IPS DF 6.9 (cell line): ENCODE measurements at regions not wholly inside any gene's neighbourhood (a gene's known extent, or its start where the extent isn't known, plus 50 kb on each side); places are given as distances from the start of the nearest gene placed in this dataset.
"Not testable (repeated sequence)": the region's sequence is repeated elsewhere in the genome, so short reads cannot be mapped to it uniquely, and the experiment has no call there.

Source experiments
- DNase-seq: peaks from one replicate; pipeline ENCODE4 v3.0.0-alpha.2; 2013; ENCODE audit warnings: low read depth, low spot score
- H3K27ac ChIP-seq: one replicate; pipeline ENCODE4 v1.5.1; 2013; ENCODE audit warnings: low read length, control low read depth
- H3K27me3 ChIP-seq: 2 replicates; pipeline ENCODE4 v1.6.1; 2013; ENCODE audit warnings: mild to moderate bottlenecking, low read length; ENCODE audit not compliant: control insufficient read depth, insufficient read depth
- H3K36me3 ChIP-seq: 2 replicates; pipeline ENCODE4 v1.6.1; 2013; ENCODE audit warnings: low read length; ENCODE audit not compliant: control insufficient read depth, insufficient read depth
- H3K4me1 ChIP-seq: 2 replicates; pipeline ENCODE4 v1.6.1; 2013; ENCODE audit warnings: low read length; ENCODE audit not compliant: control insufficient read depth, insufficient read depth
- H3K4me3 ChIP-seq: 2 replicates; pipeline ENCODE4 v1.5.1; 2013; ENCODE audit warnings: mild to moderate bottlenecking, low read length
- H3K9me3 ChIP-seq: 2 replicates; pipeline ENCODE4 v1.6.1; 2013; ENCODE audit warnings: low read length, inconsistent platforms; ENCODE audit not compliant: control insufficient read depth, insufficient read depth
- WGBS: extraction: QIAGEN DNeasy Blood & Tissue Kit; methylation state at CpG from one replicate; pipeline ENCODE4 v1.1.7; 2013; ENCODE audit warnings: mixed read lengths, missing lambda C conversion rate; ENCODE audit not compliant: insufficient read length, insufficient coverage; 5-methylcytosine and 5-hydroxymethylcytosine counted together

DNA sequence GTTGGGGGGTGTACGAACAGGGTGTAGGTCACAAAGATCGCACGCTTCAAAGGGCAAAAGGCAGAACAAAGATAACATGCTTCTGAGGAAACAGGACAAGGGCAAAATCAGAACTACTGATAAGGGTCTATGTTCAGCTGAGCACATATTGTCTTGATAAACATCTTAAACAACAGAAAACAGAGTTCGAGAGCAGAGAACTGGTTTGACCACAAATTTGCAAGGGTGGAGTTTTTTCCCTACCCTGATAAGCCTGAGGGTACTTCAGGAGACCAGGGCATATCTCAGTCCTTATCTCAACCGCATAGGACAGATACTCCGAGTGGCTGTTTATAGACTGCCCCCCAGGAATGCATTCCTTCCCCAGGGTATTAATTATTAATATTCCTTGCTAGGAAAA lies 139.1 kb upstream of the CNTNAP4 start:
- not testable (repeated sequence) for DNase-seq, H3K36me3 ChIP-seq, H3K27me3 ChIP-seq, H3K9me3 ChIP-seq, H3K27ac ChIP-seq, H3K4me1 ChIP-seq, H3K4me3 ChIP-seq
- no CpG with 5 or more reads among the region's 6 CpGs for WGBS

DNA sequence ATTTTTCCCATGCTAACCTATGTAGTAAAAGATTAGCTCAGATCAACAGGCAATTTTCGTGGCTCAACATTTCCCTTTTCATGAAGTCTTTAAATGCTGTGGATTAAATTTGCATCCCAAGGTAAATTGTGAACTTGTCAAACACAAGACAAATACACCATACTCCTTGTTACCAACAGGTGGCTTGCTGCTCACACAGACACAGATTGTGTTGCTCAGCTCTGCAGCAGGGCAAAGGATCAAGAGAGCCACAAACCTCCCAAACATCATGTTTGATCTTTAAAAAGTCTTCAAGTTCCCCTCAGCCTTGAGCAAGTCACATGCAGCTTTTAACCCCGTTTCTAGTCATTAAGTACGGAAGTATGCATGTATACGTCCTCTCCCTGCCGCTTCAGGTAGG lies 119.6 kb upstream of the CNTNAP4 start:
- Histone ChIP-seq H3K36me3 (no peaks in the 10 kb centered on the region), H3K27me3 (no peaks in the 10 kb centered on the region), H3K27ac (no peak overlapping the region), H3K9me3 (no peaks in the 10 kb centered on the region), H3K4me3 (no peak overlapping the region), H3K4me1 (no peaks in the 10 kb centered on the region)
- no CpG with 5 or more reads among the region's 5 CpGs for WGBS
- DNase-seq: no peak

DNA sequence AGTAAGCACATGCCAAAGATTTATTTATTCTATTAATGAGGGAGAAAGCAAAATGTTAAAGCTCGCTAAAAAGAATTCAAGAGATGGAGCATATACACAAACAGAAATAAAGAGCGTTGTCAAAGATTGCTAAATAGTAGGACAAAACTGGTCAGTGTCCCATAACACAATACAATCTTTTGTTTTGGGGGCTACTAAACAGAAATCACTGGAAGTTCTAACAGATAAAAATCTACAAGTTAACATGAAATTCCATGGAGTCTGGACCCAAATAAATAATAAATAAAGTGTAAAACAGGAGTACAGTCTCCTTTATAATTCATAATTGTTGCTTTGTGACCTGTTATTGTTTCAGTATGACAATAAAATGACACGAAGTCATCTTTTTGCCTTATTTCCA lies 115.2 kb upstream of the CNTNAP4 start:
- no peak for DNase-seq
- Histone ChIP-seq H3K4me3 (no peak overlapping the region), H3K4me1 (no peaks in the 10 kb centered on the region), H3K27me3 (no peaks in the 10 kb centered on the region), H3K36me3 (no peaks in the 10 kb centered on the region), H3K9me3 (no peaks in the 10 kb centered on the region), H3K27ac (no peak overlapping the region)
- WGBS: no CpG with 5 or more reads among the region's 3 CpGs

DNA sequence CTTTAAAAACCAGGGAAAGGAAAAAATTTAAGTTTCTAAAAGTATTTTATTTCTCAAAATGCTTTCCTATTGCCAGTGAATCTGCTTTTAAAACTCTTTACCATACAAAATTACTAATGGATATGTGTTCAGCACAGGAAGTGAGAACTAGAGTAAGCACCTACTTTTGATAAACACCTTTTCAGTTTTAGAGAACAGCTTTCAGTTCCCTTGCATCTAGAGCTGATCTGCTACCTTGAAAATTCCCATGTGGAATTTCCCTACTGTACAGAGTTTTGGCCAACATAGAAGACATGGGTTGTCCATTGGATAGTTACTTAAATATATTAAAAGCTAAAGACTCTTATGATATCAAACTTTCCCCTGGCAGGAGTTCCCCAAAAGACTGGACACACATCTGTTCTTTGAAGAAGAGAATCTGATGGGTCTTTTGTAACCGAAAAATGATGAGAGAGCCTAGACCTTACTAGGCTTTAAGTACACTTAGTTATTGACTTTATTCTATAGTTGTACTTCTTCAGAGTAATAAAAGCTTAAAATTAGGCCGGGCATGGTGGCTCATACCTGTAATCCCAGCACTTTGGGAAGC lies 112.1 kb upstream of the CNTNAP4 start:
- H3K9me3 ChIP-seq: no peaks in the 10 kb centered on the region
- H3K4me3 ChIP-seq: no peak overlapping the region
- no peak overlapping the region for H3K27ac ChIP-seq
- DNase-seq: no peak
- no CpG with 5 or more reads among the region's 2 CpGs for WGBS
- H3K4me1 ChIP-seq: no peaks in the 10 kb centered on the region
- no peaks in the 10 kb centered on the region for H3K36me3 ChIP-seq
- H3K27me3 ChIP-seq: no peaks in the 10 kb centered on the region

DNA sequence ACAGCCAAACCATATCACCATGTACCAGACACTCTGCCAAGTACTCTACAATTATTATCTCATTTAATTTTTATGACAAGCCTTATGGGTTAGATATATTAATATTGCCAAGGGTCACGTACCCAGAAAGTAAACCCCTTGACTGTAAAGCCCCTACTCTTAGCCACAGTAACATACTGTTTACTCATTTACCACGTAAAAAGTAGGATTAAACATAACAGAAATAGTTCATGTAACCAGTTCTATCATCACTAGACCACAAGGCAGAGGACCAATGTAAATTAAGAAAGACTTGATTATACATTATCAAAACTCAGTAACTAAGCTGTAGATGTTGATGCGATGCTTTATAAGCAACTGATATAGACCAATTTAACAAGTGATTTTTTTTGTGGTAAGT lies 101.5 kb upstream of the CNTNAP4 start:
- WGBS: no CpG with 5 or more reads among the region's 3 CpGs

DNA sequence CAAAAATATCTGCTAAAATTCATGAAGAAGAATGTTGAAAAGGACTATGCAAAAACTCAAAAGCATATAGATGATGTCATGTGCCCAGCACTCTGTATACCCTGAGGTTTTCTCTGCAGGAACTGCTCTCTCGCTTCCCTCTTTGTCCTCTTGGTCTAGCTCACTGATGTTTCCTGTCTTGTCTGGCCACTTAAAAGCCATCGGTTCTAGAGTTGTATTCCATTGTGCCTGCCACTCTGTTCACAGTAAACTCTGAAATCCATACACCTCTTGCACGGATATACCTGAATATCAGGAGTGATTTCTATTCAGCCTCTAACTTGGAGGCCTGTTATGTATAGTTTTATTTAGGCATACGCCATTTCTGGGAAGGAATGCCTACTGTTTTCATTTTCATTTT lies 101.0 kb upstream of the CNTNAP4 start:
- Histone ChIP-seq H3K4me3 (no peak overlapping the region), H3K27ac (no peak overlapping the region), H3K9me3 (no peaks in the 10 kb centered on the region), H3K36me3 (no peaks in the 10 kb centered on the region), H3K27me3 (no peaks in the 10 kb centered on the region), H3K4me1 (no peaks in the 10 kb centered on the region)
- no peak for DNase-seq
- WGBS: no CpG with 5 or more reads among the region's 4 CpGs

More for the DNA sequence above, 101.5 kb upstream of the CNTNAP4 start:
- Histone ChIP-seq H3K4me3 (no peak overlapping the region), H3K27ac (no peak overlapping the region), H3K9me3 (no peaks in the 10 kb centered on the region), H3K27me3 (no peaks in the 10 kb centered on the region), H3K36me3 (no peaks in the 10 kb centered on the region), H3K4me1 (no peaks in the 10 kb centered on the region)
- DNase-seq: no peak

DNA sequence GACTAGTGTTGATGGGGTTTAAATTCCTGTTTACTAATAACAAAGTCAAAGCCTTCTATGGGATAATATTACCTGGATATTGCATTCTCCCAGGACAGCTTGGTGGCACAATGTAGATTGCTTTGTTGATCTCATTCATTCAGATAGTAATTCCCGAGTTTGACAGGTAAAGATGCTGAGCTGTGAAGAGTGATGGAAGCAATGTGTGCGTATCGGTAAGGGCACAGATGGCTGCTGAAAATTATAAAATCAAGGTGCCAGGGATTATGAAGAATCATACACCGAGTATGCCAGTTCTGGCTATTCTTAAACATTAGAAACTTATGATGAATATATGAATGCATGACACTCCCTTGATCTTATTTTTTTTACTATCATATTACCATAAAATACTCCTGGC lies 100.6 kb upstream of the CNTNAP4 start:
- no peak overlapping the region for H3K27ac ChIP-seq
- DNase-seq: no peak
- no peaks in the 10 kb centered on the region for H3K4me1 ChIP-seq
- H3K27me3 ChIP-seq: no peaks in the 10 kb centered on the region
- no CpG with 5 or more reads among the region's 4 CpGs for WGBS
- no peak overlapping the region for H3K4me3 ChIP-seq
- H3K9me3 ChIP-seq: no peaks in the 10 kb centered on the region
- H3K36me3 ChIP-seq: no peaks in the 10 kb centered on the region

DNA sequence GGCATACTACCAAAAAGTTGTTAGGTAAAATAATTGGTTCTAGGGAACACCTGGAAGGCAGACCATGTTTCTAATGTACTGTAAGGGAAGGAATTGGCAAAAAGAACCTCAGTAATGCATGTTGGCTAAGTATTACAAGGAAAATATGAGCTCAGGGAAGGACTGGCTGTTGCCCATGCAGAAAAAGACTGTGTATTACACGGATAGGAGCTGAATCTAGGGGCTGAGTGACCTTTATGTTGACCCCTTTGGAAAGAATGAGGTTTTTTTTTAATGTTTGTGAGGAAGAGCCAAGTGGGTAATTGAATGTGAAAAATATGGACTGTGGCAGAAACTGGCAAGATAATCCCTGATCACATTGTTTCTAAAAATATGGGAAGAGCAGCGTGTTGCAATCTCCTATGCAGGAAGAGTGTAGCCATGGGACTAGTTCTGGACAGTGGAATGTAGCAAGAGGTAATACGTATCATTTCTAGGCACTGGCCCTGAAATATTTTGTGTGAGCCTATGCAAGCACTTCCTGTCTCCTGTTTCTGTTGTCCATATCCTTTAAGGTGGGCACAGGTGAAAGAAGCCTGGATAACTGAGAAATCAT lies 95.1 kb upstream of the CNTNAP4 start:
- Histone ChIP-seq H3K9me3 (no peaks in the 10 kb centered on the region), H3K27ac (no peak overlapping the region), H3K27me3 (no peaks in the 10 kb centered on the region), H3K4me3 (no peak overlapping the region), H3K4me1 (no peaks in the 10 kb centered on the region), H3K36me3 (no peaks in the 10 kb centered on the region)
- no peak for DNase-seq
- WGBS: no CpG with 5 or more reads among the region's 3 CpGs

DNA sequence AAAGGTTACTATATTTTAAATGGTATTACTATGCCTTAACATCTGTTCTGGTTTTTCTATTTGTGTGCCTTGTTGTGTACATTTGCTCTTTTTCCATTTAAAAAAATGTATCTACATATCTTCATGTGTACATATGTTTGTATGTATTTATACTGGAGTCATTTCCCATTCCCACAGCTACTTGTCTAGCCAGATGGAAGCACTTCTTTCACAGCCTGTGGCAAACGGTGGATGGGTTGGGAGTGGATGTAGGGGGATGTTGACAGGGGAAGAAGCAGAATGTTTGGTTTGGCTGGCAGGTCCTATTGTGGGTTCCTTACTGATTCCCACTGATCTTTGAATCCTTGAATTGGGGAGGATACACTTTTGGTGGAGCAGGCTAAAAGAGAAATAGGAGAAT lies 93.6 kb upstream of the CNTNAP4 start:
- H3K4me3 ChIP-seq: no peak overlapping the region
- no peaks in the 10 kb centered on the region for H3K27me3 ChIP-seq
- H3K9me3 ChIP-seq: no peaks in the 10 kb centered on the region
- no peaks in the 10 kb centered on the region for H3K36me3 ChIP-seq
- WGBS: no CpG with 5 or more reads among the region's 1 CpG
- no peaks in the 10 kb centered on the region for H3K4me1 ChIP-seq
- DNase-seq: no peak
- no peak overlapping the region for H3K27ac ChIP-seq

DNA sequence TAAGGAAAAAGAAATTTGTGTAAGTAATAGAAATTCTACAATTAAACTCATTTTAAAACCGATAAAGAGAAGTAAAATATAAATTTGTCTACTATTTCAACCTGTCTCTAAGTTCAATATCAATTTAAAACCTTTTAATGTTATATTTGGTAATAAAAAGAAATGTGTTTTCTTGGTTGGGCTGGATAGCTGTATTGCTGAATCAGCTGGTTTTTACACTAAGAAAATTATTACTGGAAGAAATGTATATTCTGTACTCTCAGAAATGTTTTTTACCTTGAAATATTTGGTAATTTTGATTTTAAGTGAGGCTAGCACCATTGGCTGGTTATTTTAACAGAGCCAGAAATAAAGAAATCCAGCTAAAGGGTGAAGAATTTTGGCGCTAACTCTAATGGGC lies 87.1 kb upstream of the CNTNAP4 start:
- Histone ChIP-seq H3K4me1 (no peaks in the 10 kb centered on the region; the same call in 1 of the 2 replicates), H3K4me3 (no peak overlapping the region), H3K36me3 (no peaks in the 10 kb centered on the region), H3K27ac (no peak overlapping the region), H3K9me3 (no peaks in the 10 kb centered on the region), H3K27me3 (no peaks in the 10 kb centered on the region)
- WGBS: no CpG with 5 or more reads among the region's 2 CpGs
- no peak for DNase-seq

DNA sequence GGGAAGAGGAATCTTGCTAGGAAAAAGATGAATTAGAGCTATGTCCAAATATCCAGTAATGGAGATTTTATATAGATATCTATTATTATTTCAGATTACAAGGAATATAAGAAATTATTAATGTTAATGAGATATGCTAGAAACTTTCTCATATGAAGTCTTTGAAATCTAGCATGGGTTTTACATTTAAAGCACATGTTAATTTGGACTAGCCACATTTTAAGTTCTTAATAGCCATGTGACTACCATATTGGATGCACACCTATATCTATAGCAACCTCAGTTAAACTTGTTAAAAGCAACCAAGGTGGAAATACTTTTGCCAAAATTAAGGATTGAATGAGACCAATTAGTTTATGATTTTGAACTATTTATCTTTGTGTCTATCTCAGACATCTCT lies 86.7 kb upstream of the CNTNAP4 start:
- no peaks in the 10 kb centered on the region for H3K9me3 ChIP-seq
- no peak for DNase-seq
- no peaks in the 10 kb centered on the region for H3K36me3 ChIP-seq
- no peaks in the 10 kb centered on the region; the same call in 1 of the 2 replicates for H3K4me1 ChIP-seq
- no peak overlapping the region for H3K27ac ChIP-seq
- no peaks in the 10 kb centered on the region for H3K27me3 ChIP-seq
- no peak overlapping the region for H3K4me3 ChIP-seq
